Hematopoietic multipotent progenitor cell treated with erythropoietin and hydrocortisone succinate and interleukin-3 and kit ligand, for 8 days (in vitro differentiated cells): ENCODE measurements at regions not wholly inside any gene's neighbourhood (a gene's known extent, or its start where the extent isn't known, plus 50 kb on each side); places are given as distances from the start of the nearest gene placed in this dataset.
"Not testable (repeated sequence)": the region's sequence is repeated elsewhere in the genome, so short reads cannot be mapped to it uniquely, and the experiment has no call there.

Source experiments
- DNase-seq: peaks from one replicate; pipeline ENCODE4 v3.0.0-alpha.2; 2015

DNA sequence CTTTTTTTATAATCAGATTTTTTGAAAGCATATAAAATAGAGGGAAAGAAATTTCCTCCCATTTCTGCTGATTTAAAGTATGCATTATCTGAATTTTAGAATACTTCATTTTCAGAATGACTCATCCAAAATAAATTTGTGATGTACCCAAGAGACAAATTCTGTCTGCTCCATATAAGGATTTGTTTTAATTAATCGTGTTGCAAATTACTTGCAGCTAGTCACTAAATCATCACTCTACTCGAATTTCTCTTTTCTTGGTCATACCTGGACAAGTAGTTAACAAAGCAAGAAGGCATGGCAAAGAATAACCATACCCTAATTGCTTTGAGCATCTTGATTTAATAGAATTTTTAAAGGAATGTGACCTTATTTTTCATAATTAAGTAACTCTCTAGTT lies 284.1 kb upstream of the GRAMD2B start:
- no peak for DNase-seq

DNA sequence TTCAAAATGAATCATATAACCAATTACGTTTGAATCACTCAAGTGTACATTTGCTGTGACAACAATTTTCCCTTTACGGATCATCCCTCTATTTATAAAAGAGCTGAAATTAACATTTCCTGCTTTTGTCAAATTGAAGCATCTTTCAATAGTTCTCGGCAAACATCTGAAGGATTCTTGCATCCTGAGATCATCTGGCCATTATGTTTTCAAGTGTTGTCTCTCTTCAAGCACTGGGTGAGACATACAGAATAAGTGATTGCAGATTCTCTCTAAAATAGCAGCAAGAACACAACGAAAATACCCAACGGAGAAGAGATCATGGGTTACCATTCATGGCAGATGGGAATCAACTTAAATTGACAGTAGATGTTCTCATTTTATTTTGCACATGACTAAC lies 283.4 kb upstream of the GRAMD2B start:
- DNase-seq, result no peak

DNA sequence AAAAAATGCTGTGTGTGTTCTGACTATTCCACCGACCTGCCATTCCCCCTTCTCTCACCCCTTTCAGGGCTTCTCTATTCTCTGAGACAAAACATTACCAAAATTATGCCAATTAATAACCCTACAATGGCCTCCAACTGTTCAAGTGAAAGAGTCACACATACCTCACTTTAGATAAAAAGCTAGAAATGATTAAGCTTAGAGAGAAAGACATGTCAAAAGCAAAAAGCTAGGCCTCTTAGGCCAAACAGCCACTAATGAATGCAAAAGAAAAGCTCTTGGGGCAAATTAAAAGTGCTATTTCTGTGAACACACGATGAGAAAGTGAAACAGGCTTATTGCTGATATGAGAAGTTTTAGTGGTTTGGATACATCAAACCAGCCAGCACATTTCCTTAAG lies 279.6 kb upstream of the GRAMD2B start:
- DNase-seq, result no peak

DNA sequence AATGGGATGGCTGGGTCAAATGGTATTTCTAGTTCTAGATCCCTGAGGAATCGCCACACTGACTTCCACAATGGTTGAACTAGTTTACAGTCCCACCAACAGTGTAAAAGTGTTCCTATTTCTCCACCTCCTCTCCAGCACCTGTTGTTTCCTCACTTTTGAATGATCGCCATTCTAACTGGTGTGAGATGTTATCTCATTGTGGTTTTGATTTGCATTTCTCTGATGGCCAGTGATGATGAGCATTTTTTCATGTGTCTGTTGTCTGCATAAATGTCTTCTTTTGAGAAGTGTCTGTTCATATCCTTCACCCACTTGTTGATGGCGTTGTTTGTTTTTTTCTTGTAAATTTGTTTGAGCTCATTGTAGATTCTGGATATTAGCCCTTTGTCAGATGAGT lies 272.9 kb upstream of the GRAMD2B start:
- DNase-seq, result not testable (repeated sequence)

DNA sequence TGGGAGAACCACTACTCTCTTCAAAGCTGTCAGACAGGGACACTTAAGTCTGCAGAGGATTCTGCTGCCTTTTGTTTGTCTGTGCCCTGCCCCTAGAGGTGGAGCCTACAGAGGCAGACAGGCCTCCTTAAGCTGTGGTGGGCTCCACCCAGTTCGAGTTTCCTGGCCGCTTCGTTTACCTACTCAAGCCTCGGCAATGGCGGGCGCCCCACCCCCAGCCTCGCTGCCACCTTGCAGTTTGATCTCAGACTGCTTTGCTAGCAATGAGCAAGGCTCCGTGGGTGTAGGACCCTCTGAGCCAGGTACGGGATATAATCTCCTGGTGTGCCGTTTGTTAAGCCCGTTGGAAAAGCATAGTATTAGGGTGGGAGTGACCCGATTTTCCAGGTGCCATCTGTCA lies 267.9 kb upstream of the GRAMD2B start:
- not testable (repeated sequence) for DNase-seq

DNA sequence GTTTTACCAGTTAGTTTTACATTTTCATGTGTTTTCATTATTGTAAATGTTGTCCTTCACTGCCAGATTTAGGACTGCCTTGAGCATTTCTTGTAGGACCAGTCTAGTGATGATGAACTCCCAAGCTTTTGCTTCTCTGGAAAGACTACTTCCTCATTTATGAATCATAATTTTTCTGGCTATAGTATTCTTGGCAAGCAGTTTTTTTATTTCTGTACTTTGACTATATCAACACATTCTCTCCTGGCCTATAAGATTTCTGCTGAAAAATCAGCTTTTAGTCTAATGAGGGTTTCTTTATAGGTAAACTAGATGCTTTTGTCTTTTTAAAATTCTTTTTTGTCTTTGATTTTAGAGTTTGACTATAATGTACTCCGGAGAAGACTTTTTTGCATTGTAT lies 256.8 kb upstream of the GRAMD2B start:
- no peak for DNase-seq

DNA sequence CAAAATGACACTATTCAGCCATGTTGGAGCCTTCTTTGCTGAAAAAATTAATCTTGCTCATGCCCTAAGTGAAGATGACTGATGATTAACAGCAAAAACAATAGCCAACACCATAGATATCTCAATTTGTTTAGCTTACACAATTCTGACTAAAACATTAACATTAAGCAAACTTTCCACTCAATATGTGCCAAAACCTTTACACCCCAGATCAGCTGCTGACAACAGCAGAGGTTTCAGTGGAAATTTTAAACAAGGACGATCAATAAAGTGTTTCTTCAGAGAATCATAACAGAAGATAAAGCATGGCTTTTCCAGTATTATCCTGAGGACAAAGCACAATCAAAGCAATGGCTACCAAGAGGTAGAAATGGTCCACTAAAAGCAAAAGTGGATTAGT lies 254.4 kb upstream of the GRAMD2B start:
- no peak for DNase-seq

DNA sequence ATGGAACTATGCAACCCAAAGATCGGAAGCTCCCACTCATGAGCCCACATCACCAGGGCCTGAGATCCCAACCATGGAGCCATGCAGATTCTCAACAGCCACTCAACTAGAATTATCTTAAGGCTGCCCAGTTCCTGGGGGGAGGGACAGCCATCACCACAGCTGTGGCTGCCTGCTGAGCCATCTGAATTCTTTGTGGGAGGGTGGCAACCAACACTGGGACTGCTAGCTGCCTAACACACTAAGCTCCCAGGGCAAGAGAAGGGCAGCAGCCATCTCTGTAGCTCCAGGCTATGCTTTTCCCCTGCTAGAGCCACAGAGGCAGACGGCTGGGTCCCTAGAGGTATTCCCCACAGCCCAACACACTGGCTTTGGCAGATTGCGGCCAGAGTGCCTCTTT lies 251.3 kb upstream of the GRAMD2B start:
- DNase-seq, result no peak

DNA sequence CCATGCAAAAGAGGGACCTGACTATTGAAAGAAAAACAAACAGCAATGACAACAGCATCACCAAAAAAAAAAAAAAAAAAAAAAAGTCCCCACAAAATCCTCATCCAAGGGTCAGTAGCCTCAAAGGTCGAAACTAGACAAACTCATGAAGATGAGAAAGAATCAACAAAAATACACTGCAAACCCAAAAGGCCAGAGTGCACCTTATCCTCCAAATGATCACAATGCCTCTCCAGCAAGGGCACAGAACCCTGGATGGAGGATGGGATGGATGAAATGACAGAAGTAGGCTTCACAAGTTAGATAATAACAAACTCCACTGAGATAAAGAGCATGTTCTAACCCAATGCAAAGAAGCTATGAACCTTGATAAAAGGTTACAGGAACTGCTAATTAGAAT lies 250.4 kb upstream of the GRAMD2B start:
- no peak for DNase-seq

DNA sequence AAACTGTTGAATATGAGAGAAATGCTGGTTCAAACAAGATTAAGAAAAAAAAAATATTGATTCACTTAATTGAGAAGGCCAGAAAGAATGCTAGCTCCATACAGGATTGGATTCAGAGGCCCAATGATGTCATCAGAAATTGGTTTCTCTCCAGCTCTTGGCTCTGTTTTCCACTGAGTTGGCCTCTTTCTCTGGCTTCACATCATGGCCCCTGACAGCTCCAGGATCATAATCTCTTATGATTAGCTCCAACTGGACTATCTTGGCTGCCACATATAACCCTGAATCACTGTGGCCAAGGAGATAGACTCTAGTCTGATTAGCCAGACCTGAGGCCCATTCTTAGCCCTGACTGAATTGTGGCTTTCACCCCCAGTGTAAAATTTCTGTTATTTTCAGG lies 244.7 kb upstream of the GRAMD2B start:
- DNase-seq, result no peak

DNA sequence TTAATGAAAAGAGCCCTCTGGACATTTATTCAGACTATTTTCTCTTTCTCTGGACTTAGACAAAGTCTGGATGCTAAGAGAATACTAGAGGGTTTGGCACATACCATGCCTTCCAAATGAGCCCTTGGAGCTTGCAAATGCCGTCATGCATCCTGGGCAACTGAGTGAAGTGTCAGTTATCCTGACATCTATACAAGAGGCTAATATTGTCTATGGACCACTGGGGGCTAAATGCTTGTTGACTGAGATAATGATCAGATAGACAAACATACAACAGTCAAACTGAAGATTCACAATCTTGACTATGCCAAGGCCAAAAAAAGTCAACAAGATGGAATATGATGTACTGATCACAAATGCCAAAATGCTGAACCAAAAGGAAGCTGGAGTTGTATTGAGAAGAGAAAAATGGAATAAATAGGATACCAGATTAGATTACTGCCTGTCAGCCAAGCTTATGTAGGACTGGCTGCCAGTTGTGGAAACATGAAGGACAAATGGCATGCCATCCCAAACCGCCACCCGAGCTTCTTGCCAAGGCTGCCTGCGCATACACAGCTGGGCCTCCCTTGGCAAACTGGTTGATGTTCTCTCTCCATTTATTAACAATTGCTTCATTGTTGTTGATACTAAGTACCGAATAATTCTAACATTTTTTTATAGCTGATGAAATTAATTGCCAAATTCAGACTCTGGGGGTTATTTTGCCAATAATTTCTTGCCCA lies 240.1 kb upstream of the GRAMD2B start:
- DNase-seq, result no peak

DNA sequence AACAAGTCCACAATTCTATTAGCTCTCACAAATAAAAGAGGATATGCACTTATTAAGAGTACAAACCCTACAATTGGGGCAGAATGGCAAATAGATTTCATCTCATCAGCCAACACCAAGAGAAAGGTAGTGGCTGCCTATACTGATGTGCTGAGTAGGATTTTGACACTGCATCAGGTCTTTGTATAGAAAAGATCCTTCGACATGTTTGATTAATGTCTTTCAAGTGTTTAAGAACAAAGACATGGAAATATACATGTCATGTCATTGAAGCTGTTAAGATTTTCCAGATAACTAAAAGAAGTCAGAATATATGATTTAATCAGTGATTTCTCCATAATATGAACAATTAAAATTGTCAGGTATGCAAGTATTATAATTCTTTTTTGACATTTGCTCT lies 238.7 kb upstream of the GRAMD2B start:
- no peak for DNase-seq

DNA sequence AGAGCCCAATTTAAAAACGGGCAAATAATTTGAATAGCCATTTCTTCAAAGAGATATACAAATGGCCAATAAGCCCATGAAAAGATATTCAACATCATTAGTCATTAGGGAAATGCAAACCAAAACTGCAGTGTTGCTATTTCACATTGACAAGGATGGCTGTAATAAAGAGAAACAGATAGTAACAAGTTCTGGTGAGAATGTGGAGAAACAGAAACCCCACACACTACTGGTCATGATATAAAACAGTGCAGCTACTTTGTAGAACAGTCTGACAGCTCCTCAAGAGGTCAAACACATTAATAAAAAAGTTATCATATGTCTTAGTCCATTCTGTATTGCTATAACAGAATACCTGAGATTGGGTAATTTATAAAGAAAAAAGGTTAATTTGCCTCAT lies 237.0 kb upstream of the GRAMD2B start:
- no peak for DNase-seq

DNA sequence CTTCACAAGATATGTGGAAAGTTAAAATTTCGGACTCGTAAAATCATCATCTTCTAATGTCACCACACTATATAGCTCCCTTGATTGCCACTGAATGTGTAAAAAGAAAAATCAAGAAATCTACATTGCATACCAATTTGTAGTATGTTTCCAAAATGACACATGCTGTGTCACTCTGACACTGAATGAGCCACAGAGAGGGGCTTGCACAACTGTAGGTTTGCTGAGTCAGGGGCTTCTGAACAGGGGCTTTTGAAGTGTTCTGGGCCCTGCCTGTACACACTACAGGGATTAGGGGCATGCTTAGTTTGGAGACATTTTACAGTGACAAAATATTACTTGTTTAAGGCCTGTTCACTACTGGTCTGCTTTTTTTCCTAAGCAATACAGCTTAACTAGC lies 234.4 kb upstream of the GRAMD2B start:
- no peak for DNase-seq

DNA sequence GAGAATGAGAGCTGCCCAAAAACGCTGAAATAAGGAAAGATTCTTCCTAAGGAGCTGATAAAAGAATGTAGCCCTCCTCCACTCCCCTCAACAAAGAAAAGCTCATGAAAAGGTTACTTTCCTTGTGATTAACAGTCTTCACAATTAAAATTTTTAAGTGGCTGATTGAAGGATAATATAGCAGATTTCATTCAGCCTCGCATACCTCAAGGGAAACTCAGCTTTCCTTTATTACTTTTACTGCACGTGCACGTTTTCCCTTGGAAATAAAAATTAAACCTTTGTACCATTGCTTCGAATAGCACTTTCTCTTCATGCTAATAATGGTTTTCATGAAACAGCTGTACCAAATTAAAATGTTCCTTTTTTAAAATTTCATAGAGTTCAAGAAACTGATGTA lies 234.0 kb upstream of the GRAMD2B start:
- no peak for DNase-seq

DNA sequence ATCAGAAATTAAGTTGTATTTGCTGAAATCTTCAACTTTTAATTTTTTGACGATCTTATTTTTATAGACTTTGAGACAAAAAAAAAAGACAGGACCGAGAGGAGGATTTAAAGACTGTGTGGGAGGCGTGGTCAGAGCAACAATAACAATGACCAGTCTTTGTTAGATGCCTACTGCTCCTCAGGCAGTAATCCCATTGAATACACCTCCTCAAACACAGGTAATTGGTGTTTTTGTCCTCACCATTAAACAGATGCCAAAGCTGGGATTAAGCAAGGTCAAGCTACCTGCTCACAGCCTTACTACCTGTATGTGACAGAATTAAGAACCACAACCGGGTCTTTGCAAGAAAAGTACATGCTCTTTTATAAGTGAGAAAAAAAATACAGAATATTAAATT lies 233.3 kb upstream of the GRAMD2B start:
- DNase-seq, result no peak

DNA sequence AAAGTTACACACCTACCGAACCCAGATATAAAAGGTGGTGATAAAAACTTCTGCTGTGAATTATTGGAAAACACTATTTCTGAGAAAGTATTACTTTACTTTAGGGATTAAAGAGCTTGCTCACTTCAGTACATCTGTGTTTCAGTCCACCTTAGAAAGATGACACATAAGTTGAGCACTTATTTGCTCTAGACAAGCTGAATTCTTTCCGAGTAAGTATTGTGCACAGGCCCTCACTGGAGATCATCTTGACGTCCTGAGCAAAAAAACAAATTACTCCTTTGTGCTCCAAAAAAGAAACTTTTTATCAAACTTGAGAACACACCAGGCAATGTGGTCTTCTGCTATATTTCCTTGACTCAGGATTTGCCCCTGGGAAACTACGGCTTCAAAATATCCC lies 231.0 kb upstream of the GRAMD2B start:
- DNase-seq, result no peak

DNA sequence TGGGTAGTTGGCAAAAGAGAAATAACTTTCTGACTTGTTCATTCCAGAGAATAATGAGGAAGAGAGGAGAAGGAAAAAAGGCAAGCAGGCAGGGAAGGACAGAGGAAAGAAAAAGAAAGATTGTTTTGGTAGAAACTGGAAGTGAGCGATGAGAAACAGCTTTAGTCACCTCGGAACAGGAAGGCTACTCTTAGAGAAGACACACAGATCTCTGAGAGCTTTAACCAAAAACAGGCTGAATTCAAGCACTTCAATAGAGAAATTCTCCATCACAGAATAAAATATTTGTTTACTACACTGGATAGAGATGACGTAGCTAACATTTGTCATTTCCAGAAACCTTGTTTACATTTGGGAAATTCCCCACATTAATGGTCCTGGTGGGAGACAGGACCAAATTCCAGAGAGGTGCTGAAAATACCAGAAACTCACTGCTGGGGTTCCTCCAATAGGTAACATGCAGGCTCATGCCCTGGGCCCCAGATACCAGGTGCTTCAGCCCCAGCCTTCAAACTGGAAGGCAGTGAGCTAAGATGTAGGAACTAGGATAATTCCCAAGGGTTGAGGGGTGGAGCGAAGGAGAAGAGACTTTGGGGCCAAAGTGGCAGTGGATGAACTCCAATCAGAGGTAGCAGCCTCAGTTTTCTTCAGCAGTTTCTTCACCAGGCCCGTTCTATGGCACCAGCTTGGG lies 227.7 kb upstream of the GRAMD2B start:
- DNase-seq, result no peak

DNA sequence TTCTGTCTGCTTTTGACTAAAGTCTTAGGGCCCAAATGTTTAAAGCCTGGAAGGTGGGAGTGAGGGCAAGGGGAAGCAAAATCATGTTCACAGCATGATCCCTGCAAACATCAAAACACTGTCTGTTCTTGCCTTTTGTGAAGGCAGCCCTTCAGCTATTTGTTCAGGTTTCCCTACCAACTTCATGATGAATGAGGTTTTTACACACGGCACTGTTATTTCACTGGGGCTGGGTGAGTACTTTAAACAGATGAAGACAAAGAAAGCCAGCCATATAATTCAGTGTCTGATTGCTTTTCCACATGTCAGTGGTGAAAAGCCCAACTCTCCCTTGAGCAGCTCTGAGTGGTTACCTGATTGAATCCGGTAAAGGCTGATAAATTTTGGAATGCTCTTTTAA lies 224.7 kb upstream of the GRAMD2B start:
- no peak for DNase-seq

DNA sequence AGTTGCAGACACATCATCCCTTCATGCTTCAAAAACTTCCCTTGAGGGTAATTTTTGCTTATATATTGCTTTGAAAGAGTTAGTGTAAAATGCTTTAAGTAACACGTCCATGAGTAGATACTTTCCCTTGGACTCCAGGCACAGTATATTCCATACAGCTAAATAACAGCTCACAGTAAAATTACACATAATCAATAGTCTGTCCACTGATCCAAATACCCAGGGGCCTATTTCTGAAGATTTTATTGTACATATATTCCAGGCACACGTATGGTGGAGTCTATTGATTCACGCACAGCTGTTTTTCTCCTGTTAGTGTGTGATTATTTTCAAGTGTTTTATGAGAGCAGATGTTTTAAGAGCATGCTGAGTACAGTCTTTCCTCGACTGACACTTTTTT lies 223.7 kb upstream of the GRAMD2B start:
- no peak for DNase-seq

DNA sequence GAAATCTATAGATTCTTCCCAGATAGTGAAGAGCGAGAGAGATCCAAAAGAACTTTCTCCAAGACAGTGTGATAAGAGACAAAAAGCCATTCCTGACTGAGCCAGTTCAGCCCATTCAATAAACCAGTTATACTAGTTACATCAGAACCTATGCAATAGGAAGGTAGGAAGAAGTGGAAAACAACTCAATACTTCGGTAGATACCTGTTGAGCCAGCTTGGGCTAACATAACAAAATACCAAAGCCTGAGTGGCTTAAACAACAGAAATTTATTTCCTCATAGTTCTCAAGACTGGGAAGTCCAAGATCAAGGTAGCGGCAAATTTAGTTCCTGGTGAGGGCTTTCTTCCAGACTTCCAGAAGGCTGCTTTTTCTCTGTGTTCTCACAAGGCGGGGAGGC lies 214.5 kb upstream of the GRAMD2B start:
- no peak for DNase-seq

DNA sequence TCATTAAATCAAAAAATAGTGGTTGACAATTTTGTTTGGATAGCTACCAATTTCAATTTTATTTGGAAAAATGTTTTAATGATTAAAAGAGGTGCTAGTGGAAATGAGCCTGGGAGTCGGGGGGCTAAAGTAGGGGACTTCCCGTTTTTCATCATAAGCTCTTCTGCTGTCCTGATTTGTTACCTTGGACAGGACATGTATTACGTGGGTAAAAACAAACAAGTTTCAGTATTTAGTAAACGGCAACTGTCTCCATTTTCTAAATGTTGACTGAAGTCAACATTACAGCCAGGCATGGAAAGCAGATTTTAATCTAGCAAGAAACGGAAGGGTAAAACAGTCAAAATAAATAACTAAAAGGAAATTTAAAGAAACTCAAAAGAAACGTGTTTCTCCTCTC lies 212.3 kb upstream of the GRAMD2B start:
- DNase-seq, result no peak

DNA sequence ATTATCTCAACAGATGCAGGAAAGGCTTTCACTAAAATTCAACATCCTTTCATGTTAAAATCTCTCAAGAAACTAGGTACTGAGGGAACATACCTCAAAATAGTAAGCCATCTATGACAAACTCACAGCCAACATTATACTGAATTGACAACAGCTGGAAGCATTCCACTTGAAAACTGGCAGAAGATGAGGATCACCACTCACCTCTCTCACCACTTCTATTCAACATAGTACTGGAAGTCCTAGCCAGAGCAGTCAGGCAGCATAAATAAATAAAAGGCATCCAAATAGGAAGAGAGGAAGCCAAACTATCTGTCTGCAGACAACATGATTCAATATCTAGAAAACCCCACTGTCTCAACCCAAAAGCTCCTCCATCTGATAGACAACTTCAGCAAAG lies 203.6 kb upstream of the GRAMD2B start:
- DNase-seq, result no peak

DNA sequence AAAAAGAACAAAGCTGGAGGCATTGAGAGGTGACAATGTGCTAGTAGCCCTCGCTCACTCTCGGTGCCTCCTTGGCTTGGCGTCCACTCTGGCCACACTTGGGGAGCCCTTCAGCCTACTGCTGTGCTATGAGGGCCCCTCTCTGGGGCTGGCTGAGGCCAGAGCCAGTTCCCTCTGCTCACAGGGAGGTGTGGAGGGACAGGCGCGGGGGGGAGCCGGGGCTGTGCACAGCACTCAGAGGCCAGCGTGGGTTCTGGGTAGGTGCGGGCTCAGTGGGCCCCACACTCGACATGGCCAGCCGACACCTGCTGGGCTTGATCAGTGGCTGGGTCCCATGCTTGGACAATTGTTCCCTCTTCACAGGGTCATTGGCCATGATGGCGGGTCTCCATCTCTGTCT lies 202.5 kb upstream of the GRAMD2B start:
- no peak for DNase-seq

DNA sequence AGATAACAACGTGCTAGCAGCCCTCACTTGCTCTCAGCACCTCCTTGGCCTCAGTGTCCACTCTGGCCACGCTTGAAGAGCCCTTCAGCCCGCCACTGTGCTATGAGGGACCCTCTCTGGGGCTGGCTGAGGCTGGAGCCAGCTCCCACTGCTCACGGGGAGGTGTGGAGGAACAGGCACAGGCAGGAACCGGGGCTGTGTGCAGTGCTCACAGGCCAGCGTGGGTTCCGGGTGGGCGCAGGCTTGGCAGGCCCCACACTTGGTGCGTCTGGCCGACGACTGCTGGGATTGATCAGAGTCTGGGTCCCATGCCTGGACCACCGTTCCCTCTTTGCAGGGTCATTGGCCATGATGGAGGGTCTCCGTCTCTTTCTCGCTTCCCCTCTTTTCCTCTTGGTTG lies 194.3 kb upstream of the GRAMD2B start:
- DNase-seq, result no peak
